Astrocyte (in vitro differentiated cells and primary cell): ENCODE measurements at regions not wholly inside any gene's neighbourhood (a gene's known extent, or its start where the extent isn't known, plus 50 kb on each side); places are given as distances from the start of the nearest gene placed in this dataset.

ENCODE experiments used
- EZH2 ChIP-seq: IDR thresholded peaks from 2 replicates; pipeline ENCODE4 v1.6.1; 2012; ENCODE audit warnings: mild to moderate bottlenecking, low read length, inconsistent platforms; ENCODE audit not compliant: insufficient read depth
- TF ChIP-seq, protein P1 (sequence below): IDR thresholded peaks from 2 replicates; pipeline ENCODE4 v1.5.1; 2011; ENCODE audit warnings: low read depth, mild to moderate bottlenecking, inconsistent platforms, low read length, moderate library complexity; ENCODE audit not compliant: insufficient read depth

DNA sequence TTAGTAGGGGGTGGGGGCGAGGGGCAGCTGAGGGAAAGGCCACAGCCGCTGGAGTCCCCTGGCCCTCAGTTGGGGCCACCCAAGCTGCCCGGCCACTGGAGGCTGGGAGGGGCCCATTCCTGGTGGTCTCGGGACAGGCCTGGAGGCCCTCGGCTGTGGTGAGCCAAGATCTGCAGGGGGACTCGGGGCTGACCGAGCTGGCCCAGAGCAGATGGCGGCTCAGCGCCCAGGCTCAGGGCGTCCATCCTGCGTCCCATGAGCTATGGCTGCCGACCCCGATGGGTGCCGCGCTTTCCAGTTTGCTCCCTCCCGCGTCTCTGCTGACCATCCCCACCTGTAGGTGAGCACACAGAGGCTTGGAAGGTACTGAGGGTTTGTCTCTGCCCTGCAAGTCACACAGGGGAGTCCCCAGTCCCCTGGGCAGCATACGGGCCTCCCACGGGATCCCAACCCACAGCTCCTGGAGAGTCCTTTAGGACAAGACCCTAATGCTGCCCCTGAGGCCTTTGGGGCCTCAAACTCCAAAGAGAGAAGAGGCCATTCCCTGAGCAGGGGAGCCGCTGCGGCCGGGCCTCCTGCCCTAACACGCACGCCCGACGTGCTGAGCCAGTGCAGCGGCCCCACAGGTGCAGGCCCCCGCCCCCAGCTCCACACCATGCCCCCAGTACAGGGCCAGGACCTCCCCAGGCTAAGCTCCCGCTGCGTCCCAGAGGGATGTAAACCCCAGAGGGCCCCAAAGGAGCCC lies 107.2 kb downstream of the MICALL2 start:
- TF ChIP-seq, protein P1, sequence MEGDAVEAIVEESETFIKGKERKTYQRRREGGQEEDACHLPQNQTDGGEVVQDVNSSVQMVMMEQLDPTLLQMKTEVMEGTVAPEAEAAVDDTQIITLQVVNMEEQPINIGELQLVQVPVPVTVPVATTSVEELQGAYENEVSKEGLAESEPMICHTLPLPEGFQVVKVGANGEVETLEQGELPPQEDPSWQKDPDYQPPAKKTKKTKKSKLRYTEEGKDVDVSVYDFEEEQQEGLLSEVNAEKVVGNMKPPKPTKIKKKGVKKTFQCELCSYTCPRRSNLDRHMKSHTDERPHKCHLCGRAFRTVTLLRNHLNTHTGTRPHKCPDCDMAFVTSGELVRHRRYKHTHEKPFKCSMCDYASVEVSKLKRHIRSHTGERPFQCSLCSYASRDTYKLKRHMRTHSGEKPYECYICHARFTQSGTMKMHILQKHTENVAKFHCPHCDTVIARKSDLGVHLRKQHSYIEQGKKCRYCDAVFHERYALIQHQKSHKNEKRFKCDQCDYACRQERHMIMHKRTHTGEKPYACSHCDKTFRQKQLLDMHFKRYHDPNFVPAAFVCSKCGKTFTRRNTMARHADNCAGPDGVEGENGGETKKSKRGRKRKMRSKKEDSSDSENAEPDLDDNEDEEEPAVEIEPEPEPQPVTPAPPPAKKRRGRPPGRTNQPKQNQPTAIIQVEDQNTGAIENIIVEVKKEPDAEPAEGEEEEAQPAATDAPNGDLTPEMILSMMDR: no peak
- no peak for TF ChIP-seq EZH2
